Ishikawa (cell line): ENCODE measurements at regions not wholly inside any gene's neighbourhood (a gene's known extent, or its start where the extent isn't known, plus 50 kb on each side); places are given as distances from the start of the nearest gene placed in this dataset.

ENCODE experiments used
- CEBPB ChIP-seq: IDR thresholded peaks from 2 replicates; pipeline ENCODE4 v1.6.1; 2012
- CREB1 ChIP-seq: IDR thresholded peaks from 2 replicates; pipeline ENCODE4 v1.6.1; 2012; ENCODE audit warnings: low read depth
- EGR1 ChIP-seq: IDR thresholded peaks from 2 replicates; pipeline ENCODE4 v1.6.1; 2012
- EP300 ChIP-seq: IDR thresholded peaks from 2 replicates; pipeline ENCODE4 v1.6.1; 2012; ENCODE audit warnings: borderline replicate concordance
- FOXM1 ChIP-seq: IDR thresholded peaks from 2 replicates; pipeline ENCODE4 v1.6.1; 2012; ENCODE audit warnings: low read depth, borderline replicate concordance
- MAX ChIP-seq: IDR thresholded peaks from 2 replicates; pipeline ENCODE4 v1.6.1; 2012
- NFIC ChIP-seq: IDR thresholded peaks from 2 replicates; pipeline ENCODE4 v1.6.1; 2012
- RAD21 ChIP-seq: IDR thresholded peaks from 2 replicates; pipeline ENCODE4 v1.6.1; 2012; ENCODE audit warnings: low read depth
- TAF1 ChIP-seq: IDR thresholded peaks from 2 replicates; pipeline ENCODE4 v1.6.1; 2012; ENCODE audit warnings: low read depth, mild to moderate bottlenecking
- TCF12 ChIP-seq: IDR thresholded peaks from 2 replicates; pipeline ENCODE4 v1.6.1; 2012; ENCODE audit warnings: low read depth
- TEAD4 ChIP-seq: IDR thresholded peaks from 2 replicates; pipeline ENCODE4 v1.6.1; 2012
- YY1 ChIP-seq: IDR thresholded peaks from 2 replicates; pipeline ENCODE4 v1.6.1; 2012; ENCODE audit warnings: low read depth
- TF ChIP-seq, protein P1 (sequence below): IDR thresholded peaks from 2 replicates; pipeline ENCODE4 v1.6.1; 2012
- TF ChIP-seq, protein P2 (sequence below): IDR thresholded peaks from 2 replicates; pipeline ENCODE4 v1.6.1; 2012; ENCODE audit warnings: low read depth, mild to moderate bottlenecking

- TF ChIP-seq RAD21 (no peak), TEAD4 (no peak)
Observed at GRCh38 chr2:57515366-57515765, 531.2 kb upstream of the VRK2 start.

GRCh38 chr2:57516698-57517340 is 529.8 kb upstream of the VRK2 start:
- TF ChIP-seq YY1, result no peak
- no peak for TF ChIP-seq FOXM1
- TF ChIP-seq TCF12, result no peak
- peak; percentile 69 for TF ChIP-seq RAD21
- TF ChIP-seq NFIC, result no peak
- no peak for TF ChIP-seq MAX
- TF ChIP-seq EP300, result no peak
- TF ChIP-seq CEBPB, result peak; percentile 38; the same call in 1 of the 2 replicates
- TF ChIP-seq TEAD4, result no peak
- TF ChIP-seq, protein P1, sequence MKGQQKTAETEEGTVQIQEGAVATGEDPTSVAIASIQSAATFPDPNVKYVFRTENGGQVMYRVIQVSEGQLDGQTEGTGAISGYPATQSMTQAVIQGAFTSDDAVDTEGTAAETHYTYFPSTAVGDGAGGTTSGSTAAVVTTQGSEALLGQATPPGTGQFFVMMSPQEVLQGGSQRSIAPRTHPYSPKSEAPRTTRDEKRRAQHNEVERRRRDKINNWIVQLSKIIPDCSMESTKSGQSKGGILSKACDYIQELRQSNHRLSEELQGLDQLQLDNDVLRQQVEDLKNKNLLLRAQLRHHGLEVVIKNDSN, result no peak
- TF ChIP-seq TAF1, result no peak

DNA sequence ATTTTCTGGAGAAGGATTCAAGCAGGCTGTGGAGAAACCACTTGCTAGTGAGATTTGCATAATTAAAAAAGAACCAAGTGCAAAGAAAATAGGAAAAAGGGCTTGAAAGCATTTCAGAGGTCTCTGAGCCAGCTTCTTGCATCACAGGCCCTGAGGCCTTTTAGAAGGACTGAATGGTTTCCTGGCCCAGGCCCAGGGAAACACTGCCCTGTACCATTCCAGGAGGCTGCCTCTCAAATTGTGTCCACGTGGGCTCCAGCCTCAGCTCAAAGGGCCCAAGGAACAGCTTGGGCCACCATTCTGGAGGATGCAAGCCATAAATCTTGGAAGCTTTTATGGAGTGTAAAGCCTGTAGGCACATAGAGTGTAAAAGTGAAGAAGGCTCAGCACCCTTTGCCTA is 523.3 kb upstream of the VRK2 start:
- TF ChIP-seq YY1, result no peak
- no peak for TF ChIP-seq TAF1
- no peak for TF ChIP-seq EGR1
- TF ChIP-seq, protein P2, sequence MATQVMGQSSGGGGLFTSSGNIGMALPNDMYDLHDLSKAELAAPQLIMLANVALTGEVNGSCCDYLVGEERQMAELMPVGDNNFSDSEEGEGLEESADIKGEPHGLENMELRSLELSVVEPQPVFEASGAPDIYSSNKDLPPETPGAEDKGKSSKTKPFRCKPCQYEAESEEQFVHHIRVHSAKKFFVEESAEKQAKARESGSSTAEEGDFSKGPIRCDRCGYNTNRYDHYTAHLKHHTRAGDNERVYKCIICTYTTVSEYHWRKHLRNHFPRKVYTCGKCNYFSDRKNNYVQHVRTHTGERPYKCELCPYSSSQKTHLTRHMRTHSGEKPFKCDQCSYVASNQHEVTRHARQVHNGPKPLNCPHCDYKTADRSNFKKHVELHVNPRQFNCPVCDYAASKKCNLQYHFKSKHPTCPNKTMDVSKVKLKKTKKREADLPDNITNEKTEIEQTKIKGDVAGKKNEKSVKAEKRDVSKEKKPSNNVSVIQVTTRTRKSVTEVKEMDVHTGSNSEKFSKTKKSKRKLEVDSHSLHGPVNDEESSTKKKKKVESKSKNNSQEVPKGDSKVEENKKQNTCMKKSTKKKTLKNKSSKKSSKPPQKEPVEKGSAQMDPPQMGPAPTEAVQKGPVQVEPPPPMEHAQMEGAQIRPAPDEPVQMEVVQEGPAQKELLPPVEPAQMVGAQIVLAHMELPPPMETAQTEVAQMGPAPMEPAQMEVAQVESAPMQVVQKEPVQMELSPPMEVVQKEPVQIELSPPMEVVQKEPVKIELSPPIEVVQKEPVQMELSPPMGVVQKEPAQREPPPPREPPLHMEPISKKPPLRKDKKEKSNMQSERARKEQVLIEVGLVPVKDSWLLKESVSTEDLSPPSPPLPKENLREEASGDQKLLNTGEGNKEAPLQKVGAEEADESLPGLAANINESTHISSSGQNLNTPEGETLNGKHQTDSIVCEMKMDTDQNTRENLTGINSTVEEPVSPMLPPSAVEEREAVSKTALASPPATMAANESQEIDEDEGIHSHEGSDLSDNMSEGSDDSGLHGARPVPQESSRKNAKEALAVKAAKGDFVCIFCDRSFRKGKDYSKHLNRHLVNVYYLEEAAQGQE, result no peak
- TF ChIP-seq, protein P1, result no peak
- TF ChIP-seq MAX, result no peak
- no peak for TF ChIP-seq CREB1
- no peak for TF ChIP-seq CEBPB
- TF ChIP-seq NFIC, result no peak
- no peak for TF ChIP-seq FOXM1

DNA sequence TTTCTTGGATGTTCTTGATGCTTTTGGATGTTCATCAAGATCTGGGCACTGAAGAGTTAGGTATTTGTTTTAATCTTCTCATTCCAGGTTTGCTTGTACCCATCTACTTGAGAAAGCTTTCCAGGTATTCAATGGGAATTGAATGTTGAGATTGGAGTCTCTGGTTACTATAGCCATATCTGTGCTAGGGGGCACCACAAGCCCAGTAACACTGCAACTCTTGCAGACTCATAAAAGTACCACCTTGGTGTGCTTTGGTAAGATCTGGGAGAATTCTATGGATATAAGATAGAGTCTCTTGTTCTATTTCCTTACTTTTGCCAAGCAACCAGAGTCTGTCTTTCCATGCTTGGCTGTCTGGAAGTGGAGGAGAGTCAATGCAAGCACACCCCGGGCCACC is 518.9 kb upstream of the VRK2 start:
- TF ChIP-seq FOXM1, result no peak
- no peak for TF ChIP-seq TAF1
- TF ChIP-seq, protein P1, result no peak
- no peak for TF ChIP-seq RAD21
- no peak for TF ChIP-seq EP300
- TF ChIP-seq MAX, result no peak
- no peak for TF ChIP-seq TEAD4
- TF ChIP-seq, protein P2, result no peak
- TF ChIP-seq NFIC, result no peak
- TF ChIP-seq TCF12, result no peak
- TF ChIP-seq YY1, result no peak
- TF ChIP-seq CEBPB, result no peak
- no peak for TF ChIP-seq CREB1

- no peak for TF ChIP-seq MAX
- TF ChIP-seq CEBPB, result no peak
- no peak for TF ChIP-seq YY1
- TF ChIP-seq RAD21, result no peak
- no peak for TF ChIP-seq NFIC
- no peak for TF ChIP-seq EGR1
- no peak for TF ChIP-seq EP300
- TF ChIP-seq, protein P2, result no peak
- TF ChIP-seq, protein P1, result no peak
- TF ChIP-seq TEAD4, result no peak
Observed at GRCh38 chr2:57528499-57528898, 518.1 kb upstream of the VRK2 start.
